GM18868 (cell line): ENCODE measurements at regions not wholly inside any gene's neighbourhood (a gene's known extent, or its start where the extent isn't known, plus 50 kb on each side); places are given as distances from the start of the nearest gene placed in this dataset.
"Not testable (repeated sequence)": the region's sequence is repeated elsewhere in the genome, so short reads cannot be mapped to it uniquely, and the experiment has no call there.

Experiments used
- ATAC-seq: cut with Tn5 transposase; IDR thresholded peaks from one replicate; pipeline ENCODE4 v1.9.1; 2021; ENCODE audit warnings: mild to moderate bottlenecking, moderate library complexity; ENCODE audit not compliant: unreplicated experiment

DNA sequence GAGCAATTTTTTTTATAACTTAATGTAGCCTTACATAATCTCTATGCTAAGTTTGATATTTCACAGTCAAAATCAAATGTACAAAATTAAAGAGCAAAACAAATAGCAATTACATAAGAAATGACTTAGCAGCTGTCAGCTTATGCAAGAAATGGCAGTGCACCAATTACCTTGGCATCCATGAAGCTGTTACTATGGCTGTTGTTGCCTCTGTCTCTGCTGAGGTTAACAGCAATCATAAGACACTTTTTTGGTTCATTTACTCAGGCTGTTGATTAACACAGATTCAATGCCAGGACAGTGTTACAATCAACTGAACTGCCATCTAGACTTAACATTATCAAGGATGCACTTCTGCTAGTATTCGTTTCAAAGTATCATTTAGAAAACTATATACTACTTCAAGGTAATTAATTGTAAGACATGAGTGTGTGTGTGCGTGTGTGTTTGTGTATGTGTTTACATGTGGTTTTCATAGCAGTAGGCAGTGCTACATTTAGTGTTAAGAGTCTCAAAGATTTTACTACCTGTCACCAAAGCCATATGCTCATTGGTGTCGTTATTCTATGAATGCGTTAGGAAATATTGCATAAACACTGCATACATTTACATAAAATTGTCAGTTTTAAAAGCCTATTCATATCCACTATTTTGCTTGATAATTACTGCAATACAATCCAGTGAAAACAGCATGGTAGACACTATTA, 1084.2 kb upstream of the COX7C start:
- no peak for ATAC-seq

DNA sequence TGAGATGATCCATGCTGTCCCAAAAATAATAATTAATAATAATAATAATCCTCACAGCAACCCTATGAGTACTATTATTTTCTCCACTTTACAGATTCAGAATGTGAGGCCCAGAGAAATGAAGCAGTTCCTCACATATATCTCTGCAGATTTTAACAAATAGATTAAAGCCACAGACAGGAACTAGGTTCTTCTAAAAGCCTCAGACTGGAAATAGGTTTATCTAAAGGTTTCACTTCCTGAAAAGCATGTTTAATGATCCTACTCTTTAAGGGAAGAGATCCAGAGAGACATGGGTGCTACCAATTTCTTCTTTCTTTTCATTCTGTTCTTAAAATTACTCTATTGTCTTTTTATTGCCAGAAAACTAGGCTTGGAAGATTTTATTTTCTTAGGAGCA, 1079.4 kb upstream of the COX7C start:
- ATAC-seq: no peak

DNA sequence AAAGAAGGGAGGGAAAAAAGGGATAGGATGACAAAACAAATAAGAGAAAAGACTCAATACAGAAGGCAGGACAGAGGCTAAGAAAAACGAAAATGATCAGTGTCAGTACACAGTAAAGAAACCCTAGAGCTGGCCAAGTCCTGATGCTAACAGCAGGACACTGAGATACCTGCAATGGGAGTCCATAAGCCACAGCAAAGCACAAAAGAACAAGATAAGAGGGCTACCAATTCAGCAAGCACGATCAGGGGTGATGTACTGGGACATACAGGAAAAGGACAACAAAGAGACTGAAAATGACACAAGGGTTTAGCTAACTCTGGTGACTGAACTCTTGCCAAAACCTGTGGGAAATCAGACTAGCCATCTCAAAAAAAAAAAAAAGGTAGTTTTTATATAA, 1072.6 kb upstream of the COX7C start:
- ATAC-seq: no peak

DNA sequence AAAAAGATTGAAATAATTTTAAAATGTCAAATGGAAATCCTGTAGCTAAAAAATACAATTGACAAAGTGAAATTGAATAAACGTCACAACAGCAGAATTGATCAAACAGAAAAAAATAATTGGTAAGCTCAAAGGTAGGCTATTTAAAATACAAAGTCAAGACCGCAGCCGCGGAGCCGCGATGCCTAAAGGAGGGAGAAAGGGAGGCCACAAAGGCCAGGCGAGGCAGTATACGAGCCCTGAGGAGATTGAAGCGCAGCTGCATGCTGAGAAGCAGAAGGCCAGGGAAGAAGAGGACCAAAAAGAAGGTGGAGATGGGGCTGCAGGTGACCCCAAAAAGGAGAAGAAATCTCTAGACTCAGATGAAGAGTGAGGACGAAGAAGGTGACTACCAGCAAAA, 1068.5 kb upstream of the COX7C start:
- ATAC-seq: no peak

DNA sequence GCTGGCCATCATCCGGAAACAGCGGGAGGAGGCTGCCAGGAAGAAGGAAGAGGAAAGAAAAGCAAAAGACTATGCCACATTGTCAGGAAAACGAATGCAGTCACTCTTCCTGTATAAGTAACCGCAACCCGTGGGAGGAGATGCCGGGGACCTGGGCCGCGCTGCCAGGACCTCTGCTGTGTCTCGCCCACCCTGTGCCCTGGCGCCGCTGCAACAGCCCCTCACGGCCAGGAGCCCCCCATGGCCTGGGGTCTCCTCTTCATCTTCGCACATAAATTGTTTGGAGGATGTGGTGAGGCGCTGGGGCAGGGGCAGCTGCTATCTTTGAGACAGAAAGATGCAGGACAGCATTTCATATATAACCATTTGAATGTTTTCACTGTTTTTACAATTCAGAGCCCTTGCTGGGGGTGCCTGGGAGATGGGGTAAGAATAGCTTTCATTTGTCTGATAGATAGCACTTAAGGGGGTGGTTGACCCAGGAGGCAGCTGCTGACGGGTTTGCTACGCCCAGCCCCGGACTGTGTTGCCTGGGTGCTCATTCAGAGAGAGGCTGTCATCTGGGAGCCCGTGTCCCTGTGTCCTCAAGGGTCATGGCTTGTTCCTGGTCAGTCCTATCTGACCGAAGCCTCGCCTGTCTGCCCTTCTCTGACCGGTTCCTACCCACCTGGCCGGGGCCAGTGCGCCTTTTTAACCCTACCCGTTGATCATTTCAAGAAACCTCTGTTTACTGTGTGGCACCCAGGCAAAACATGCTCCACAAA, 1067.7 kb upstream of the COX7C start:
- no peak for ATAC-seq

DNA sequence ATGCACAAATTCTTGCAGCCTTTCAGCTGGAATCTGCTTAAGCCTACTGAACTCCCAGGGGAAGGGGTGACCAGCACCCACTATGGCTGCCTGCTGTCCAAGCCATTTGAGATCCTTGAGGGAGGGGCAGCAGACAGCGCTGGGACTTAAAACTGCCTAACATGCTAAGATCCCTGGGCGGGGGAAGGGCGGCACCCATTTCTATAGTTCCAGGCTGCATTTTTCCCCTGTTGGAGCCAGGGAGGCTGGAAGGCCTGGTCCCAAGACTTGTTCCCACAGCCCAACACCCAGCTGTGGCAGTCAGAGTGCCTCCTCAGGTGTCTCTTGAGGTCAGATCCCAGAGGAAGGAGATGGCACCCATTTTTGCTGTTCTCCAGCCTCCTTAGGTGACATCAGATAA, 1061.3 kb upstream of the COX7C start:
- no peak for ATAC-seq

DNA sequence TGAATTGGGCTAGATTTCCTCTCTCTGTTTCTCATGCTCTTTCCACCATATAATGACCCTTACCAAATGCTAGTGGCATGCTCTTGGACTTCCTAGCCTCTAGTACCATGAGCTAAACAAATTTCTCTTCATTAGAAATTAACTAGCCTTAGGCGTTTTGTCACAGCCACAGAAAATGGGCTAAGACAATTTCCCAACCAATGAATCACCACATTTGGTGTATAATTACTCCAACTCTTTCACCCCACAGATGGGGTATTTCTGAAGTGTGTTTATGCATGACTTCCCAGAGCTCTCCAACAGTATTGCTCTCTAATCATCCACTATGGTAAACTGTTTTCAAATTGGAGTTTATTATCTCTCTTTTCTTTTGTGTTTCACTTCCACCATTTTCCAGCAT, 1041.1 kb upstream of the COX7C start:
- no peak for ATAC-seq

DNA sequence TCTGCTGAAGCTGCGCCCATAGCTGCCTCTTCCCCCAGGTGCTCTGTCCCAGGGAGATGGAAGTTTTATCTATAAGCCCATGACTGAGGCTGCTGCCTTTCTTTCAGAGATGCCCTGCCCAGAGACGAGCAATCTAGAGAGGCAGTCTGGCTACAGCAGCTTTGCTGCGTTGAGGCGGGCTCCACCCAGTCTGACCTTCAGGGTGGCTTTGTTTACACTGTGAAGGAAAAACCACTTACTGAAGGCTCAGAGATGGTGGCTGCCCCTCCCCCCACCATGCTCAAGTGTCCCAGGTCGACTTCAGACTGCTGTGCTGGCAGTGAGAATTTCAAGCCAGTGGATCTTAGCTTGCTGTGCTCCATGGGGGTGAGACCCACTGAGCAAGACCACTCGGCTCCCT, 1029.9 kb upstream of the COX7C start:
- not testable (repeated sequence) for ATAC-seq

DNA sequence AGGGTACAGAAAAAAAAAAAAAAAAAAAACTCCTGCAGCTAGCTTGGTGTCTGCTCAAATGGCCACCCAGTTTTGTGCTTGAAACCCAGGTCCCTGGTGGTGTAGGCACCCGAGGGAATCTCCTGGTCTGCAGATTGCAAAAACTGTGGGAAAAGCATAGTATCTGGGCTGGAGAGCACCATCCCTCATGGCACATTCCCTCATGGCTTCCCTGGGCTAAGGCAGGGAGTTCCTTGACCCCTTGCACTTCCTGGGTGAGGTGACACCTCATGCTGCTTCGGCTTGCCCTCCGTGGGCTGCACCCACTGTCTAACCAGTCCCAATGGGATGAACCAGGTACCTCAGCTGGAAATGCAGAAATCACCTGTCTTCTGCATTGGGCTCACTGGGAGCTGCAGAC, 1029.5 kb upstream of the COX7C start:
- not testable (repeated sequence) for ATAC-seq

DNA sequence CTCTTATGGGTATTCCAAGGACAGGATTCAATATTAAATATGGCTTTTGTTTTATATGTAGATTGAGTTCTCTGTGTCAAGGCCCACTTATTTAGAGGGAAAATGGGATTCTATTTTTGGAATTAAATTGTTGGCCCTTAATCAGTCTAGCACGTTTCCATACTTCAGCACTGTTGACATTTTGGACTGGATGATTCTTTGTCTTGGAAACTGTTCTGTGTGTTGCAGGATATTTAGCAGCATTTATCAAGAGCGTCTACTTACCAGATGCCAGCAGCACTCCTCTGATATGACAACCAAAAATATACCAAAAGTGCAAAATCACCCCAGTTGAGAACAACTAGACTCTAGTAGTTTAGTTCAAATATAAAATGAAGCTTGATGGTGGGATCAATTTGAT, 1027.0 kb upstream of the COX7C start:
- no peak for ATAC-seq

DNA sequence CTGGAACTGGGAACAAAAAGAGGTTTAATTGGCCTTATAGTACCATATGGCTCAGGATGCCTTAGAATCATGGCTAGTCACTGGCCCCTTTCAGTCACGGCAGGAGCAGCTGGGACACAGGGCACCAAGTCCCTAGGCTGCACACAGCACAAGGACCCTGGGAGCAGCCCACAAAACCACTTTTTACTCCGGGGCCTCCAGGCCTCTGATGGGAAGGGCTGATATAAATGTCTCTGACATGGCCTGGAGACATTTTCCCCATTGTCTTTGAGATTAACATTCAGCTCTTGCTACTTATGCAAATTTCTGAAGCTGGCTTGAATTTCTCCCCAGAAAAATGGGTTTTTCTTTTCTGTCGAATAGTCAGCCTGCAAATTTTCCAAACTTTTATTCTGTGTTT, 1026.4 kb upstream of the COX7C start:
- no peak for ATAC-seq

DNA sequence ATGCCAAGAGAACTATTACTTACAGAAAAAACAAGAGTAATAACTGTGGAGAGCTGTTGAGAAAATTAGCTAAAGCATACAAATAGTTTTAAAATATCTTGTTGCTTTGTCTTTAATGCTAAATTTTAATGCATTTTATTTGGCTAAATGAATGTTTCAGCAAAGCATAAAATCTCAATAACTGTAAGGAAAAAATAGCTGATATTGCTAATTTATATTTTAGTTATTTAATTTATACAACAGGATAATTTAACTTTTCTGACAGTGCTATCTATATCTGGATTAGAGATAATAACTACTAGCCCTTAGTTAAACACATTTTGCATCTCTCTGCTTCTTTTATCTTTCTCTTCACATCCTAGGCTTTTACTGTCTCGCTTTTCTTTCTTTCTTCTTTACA, 1014.9 kb upstream of the COX7C start:
- no peak for ATAC-seq

DNA sequence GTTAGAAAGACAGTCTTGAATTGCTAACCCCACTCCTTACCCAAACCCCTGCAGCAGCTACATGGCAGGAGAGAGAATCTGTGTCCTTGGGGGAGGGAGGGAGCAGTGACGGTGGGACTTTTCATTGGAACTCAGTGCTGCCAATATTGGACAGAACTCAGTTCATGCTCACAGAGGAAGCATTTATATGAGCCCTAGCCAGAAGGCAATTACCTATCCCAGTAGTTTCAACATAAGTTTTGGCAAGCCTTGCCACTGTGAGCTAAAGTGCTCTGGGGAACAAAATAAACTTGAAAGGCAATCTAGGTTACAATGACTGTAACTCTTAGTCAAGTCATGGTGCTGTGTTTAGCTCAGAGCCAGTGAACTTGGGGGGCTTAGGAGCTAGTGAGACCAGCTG, 1013.4 kb upstream of the COX7C start:
- ATAC-seq: no peak

DNA sequence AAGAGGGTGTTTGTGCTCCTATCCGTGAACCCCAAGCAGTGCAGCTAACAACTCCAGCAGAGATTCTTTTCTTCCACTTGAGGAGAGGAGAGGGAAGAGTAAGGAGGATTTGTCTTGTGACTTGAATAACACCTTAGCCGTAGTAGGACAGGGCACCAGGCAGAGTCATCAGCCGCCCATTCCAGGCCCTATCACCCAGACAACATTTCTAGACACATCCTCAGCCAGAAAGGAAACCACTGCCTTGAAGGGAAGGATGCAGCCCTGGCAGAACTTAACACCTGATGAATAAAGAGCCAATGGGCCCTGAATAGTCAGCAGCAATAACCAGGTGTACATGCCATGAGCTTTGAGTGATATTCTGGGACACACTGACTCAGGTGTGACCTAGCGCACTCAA, 1013.0 kb upstream of the COX7C start:
- no peak for ATAC-seq

DNA sequence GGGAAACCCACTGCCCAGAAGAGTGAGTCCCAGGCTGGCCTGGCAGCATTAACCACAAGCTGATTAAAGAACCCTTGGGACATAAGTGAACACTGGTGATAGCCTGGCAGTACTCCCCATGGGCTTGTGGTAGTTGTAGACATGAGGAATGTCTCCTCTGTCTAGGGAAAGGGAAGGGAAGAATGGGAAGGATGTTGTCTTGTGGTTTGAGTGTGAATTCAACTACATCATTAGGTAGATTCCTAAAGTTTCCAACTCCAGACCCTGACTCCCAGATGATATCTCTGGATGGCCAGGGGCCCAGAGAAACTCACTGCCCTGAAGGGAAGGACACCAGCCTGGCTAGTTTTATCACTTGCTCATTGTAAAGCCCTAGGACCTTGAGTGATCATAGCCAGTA, 1012.4 kb upstream of the COX7C start:
- ATAC-seq: no peak

DNA sequence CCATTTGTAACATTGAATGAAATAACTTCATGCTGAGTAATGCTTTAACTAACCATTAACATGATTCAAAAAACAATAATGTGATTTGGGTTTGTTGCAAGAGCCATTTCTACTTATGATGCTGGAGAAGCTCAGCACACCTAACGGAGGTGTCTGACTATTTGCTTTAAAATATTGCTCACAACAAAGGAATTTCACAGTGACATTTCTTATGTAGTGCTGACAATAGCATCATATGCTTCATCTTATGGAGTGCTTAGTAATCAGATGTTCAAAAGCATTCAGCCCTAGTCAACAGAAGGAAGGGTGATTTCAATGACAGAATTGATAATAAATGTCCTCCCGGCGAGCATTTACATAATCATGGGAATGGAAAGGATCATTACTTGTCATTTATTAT, 1003.3 kb upstream of the COX7C start:
- ATAC-seq: no peak

DNA sequence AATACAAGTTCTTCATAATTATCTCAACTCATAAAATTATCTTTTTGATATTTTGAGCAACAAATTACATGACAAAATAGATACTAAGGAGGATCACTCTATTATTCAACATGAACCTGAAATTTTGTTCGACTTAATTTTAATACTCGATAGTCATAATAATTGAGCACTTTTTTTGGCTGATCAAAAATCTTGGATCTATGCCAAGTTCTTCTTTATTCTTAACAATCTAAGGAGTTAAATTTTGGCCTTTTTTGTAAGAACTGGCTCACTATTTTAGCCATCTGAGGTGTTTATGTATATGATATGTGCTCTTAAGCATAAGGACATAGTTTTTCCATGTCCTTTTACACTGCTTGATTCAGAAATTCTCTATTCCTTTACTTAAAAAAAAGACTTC, 996.1 kb upstream of the COX7C start:
- ATAC-seq: no peak

DNA sequence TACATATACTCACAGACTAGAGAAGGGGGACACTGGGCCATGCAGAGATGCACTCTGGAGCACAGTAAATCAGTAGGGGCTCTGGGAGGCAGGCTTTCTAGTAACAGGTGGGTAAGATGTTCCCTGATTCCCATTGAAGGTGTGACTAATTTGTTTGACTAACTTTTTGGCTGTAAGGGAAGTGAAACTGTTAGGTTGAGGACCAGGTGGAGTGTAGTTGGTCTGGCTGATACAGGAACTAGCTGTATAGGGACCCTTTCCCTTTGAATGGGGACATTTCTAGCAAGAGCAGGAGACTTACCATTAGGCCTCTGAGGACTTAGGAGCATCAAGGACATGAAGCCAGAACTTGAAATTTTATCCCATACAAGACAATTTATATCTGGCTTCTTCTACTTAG, 989.6 kb upstream of the COX7C start:
- ATAC-seq: no peak

DNA sequence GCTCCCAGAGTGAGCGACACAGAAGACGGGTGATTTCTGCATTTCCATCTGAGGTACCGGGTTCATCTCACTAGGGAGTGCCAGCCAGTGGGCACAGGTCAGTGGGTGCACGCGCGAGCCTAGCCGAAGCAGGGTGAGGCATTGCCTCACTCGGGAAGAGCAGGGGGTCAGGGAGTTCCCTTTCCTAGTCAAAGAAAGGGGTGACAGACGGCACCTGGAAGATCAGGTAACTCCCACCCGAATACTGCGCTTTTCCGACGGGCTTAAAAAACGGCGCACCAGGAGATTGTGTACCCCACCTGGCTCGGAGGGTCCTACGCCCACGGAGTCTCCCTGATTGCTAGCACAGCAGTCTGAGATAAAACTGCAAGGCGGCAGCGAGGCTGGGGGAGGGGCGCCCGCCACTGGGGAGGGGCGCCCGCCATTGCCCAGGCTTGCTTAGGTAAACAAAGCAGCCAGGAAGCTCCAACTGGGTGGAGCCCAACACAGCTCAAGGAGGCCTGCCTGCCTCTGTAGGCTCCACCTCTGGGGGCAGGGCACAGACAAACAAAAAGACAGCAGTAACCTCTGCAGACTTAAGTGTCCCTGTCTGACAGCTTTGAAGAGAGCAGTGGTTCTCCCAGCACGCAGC, 979.1 kb upstream of the COX7C start:
- ATAC-seq: not testable (repeated sequence)

DNA sequence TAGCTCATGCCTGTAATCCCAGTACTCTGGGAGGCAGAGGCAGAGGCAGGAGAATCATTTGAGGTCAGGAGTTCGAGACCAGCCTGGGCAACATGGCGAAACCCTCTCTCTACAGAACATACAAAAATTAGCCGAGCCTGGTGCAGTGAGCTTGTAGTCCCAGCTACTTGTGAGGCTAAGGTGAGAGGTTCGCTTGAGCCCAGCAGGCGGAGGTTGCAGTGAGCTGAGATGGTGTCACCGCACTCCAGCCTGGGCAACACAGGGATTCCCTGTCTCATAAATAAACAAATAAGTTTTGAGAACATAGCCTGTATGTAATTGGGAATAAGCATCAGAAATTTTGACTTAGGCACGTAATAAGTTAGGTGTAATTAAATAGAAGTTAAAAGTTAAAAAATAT, 971.7 kb upstream of the COX7C start:
- no peak for ATAC-seq

DNA sequence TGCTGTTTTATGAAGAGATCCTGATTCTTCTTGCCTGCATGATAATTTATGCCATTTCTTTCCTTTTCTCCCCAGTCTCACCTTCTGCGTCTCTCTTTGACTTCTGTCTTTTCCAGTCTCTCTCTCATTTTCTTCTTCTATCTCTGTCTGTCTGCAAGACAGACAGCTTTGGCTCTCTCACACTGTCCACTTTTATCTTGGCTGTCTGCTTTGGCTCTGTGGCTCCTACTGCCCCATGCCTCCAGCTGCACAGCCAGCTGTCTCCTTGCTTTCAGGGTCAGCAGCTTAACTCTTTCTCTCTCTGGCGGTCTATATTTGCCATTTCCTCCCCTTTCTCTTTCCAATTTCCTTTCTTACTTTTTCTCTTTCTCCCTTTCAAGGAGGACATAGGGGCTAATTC, 971.1 kb upstream of the COX7C start:
- ATAC-seq: no peak
